Gastrocnemius medialis (tissue), 4 donors: ENCODE measurements at regions not wholly inside any gene's neighbourhood (a gene's known extent, or its start where the extent isn't known, plus 50 kb on each side); places are given as distances from the start of the nearest gene placed in this dataset.

Experiments used
- ATAC-seq, 2 donors: fragments of 150-250 bp; one replicate each; pipeline ENCODE4 v1.9.1; 2016
- DNase-seq, 2 donors: peaks; one replicate each; pipeline ENCODE4 v3.0.0-alpha.2; 2019
- H3K27ac ChIP-seq, 4 donors: fragments of 200-600 bp; sonication (generic); 1 replicate in 1 of 4; 2 replicates in 3 of 4; pipeline ENCODE4 v1.5.1; 2016 to 2018; ENCODE audit warnings: mild to moderate bottlenecking in 2 of 4, moderate library complexity in 1 of 4
- H3K27me3 ChIP-seq, 3 donors: fragments of 200-600 bp; sonication (generic) in 2 of 3; 1 replicate in 1 of 3; 2 replicates in 2 of 3; pipeline versions ENCODE4 v1.5.1 to v1.6.0; 2016 to 2019; ENCODE audit warnings: mild to moderate bottlenecking in 1 of 3, moderate library complexity in 1 of 3
- H3K36me3 ChIP-seq, 2 donors: fragments of 200-600 bp; sonication (generic) in 1 of 2; one replicate each; pipeline ENCODE4 v1.5.1; 2017 to 2018
- H3K4me1 ChIP-seq, 2 donors: fragments of 200-600 bp; sonication (generic) in 1 of 2; one replicate each; pipeline ENCODE4 v1.5.1; 2016 to 2017; ENCODE audit warnings: mild to moderate bottlenecking in 2 of 2
- H3K4me3 ChIP-seq, 4 donors: fragments of 200-600 bp; sonication (generic) in 3 of 4; 1 replicate in 1 of 4; 2 replicates in 3 of 4; pipeline ENCODE4 v1.5.1; 2016 to 2019; ENCODE audit warnings: mild to moderate bottlenecking in 2 of 4
- H3K9me3 ChIP-seq, 3 donors: fragments of 200-600 bp; sonication (generic) in 2 of 3; 1 replicate in 1 of 3; 2 replicates in 2 of 3; pipeline ENCODE4 v1.5.1; 2016 to 2019
- POLR2A ChIP-seq, 2 donors: fragments of 450-650 bp; IDR thresholded peaks; one replicate each; pipeline ENCODE4 v1.6.1; 2017; ENCODE audit warnings: antibody characterized with exemption in 2 of 2, mild to moderate bottlenecking in 2 of 2, moderate library complexity in 2 of 2
- in situ Hi-C, 4 donors: fragments of 200-750 bp; cut with MboI; loops; one replicate each; pipeline versions ENCODE4 v1.15.0 to v1.8.0; 2017; ENCODE audit warnings: low sequenced_read_pairs in 4 of 4
- intact Hi-C: fragments of 100-400 bp; cut with DNase I; formaldehyde crosslinking; loops from one replicate; pipeline ENCODE4 v1.15.1; 2023; ENCODE audit warnings: low total_unique reads
- TF ChIP-seq, protein P1 (sequence below), 5 experiments: fragments of 450-650 bp in 3 of 5; fragments of 200-600 bp in 2 of 5; sonication (generic) in 2 of 5; IDR thresholded peaks in 4 of 5; conservative IDR thresholded peaks in 1 of 5; 1 replicate in 4 of 5; 2 replicates in 1 of 5; pipeline ENCODE4 v1.5.1; 2016 to 2019; ENCODE audit warnings: antibody characterized with exemption in 5 of 5, mild to moderate bottlenecking in 3 of 5, moderate library complexity in 3 of 5

DNA sequence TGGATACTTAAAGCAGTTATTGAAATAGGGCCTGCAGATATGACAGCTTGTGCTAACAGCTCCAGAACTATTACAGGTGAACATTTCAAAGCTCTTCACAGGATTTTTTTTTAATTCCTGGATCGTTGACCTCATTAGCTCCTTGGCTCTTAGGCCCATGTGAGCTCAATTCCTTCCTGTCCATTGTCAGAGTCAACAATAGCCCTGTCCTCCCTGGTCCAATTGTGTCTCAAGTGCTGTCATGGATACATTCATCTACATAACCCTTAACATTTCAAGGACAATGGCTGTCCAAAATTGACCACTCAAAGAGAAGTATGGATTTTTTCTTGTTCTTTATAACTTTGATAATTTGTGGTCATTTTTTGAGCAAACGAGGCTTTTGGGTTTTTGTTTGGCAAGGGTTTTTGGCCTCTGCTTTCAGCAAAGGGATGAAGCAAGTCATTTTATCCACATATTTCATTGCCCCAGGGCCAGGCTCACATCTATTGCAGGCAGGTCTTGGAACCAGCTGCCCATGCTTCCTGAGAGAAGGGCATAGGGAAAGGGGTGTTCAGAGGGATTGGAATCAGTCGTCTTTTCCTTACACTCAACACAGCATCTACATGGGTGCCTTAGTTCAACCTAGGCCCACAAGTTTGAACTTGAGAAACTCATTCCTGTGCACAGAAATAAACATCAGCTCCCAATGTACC lies 282.1 kb downstream of the TPBG start:
- H3K36me3 ChIP-seq: no peaks in the 10 kb centered on the region
- no peaks in the 10 kb centered on the region for H3K27me3 ChIP-seq
- H3K9me3 ChIP-seq: no peaks in the 10 kb centered on the region
- intact Hi-C loops (no loop called here), in situ Hi-C loops (no loop called here)
- no peak overlapping the region for H3K27ac ChIP-seq
- no peaks in the 10 kb centered on the region for H3K4me1 ChIP-seq
- no peak for TF ChIP-seq POLR2A (IDR thresholded peaks at IDR 0.05)
- TF ChIP-seq, protein P1, sequence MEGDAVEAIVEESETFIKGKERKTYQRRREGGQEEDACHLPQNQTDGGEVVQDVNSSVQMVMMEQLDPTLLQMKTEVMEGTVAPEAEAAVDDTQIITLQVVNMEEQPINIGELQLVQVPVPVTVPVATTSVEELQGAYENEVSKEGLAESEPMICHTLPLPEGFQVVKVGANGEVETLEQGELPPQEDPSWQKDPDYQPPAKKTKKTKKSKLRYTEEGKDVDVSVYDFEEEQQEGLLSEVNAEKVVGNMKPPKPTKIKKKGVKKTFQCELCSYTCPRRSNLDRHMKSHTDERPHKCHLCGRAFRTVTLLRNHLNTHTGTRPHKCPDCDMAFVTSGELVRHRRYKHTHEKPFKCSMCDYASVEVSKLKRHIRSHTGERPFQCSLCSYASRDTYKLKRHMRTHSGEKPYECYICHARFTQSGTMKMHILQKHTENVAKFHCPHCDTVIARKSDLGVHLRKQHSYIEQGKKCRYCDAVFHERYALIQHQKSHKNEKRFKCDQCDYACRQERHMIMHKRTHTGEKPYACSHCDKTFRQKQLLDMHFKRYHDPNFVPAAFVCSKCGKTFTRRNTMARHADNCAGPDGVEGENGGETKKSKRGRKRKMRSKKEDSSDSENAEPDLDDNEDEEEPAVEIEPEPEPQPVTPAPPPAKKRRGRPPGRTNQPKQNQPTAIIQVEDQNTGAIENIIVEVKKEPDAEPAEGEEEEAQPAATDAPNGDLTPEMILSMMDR (IDR thresholded peaks at IDR 0.05 in 4 of 5, conservative IDR thresholded peaks at IDR 0.05 in 1 of 5): no peak
- ATAC-seq (no peak), DNase-seq (no peak)
- H3K4me3 ChIP-seq: no peak overlapping the region

DNA sequence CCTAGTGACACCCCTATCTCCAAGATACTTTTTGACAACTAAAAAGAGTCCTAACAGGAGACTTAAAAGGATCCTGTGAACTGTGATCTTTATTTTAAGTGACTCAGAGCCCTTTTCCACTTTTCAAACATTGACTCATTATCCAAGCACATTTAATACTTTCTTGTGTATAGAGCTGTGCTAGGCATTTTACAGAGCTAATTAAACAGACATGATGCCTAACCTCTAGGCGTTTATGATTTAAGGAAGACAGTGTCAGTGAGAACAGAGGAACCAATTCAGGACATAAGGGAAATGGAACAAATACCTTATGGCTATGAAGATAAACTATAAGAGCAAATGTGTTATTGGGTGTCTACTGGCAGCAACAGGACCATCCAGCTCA lies 282.6 kb downstream of the TPBG start:
- intact Hi-C loops: no loop called here
- no peak for DNase-seq
- TF ChIP-seq, protein P1 (IDR thresholded peaks at IDR 0.05 in 4 of 5, conservative IDR thresholded peaks at IDR 0.05 in 1 of 5): no peak
- TF ChIP-seq POLR2A (IDR thresholded peaks at IDR 0.05): no peak

DNA sequence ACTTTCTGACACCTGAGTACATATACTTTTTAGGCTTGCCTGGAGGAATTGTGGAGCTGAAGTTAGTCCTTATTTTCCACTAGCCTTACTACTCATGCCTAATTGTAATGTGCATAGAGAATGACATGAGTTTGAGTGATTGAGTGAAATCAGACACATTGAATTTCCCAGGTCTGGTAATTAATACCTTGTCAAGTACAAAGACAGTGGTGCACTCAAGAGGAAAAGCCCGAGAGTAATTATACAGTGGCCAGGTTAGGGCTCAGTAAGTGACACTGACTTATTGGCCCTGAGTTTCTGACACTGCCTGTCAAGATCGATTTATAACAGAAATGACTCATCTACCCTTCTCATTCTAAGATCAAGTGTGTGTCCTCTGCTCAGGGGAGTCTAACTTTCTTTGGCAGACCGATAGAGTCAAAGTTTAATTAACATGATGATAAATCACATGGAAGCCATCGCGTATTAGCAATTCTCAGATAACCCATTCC lies 288.3 kb downstream of the TPBG start:
- Histone ChIP-seq H3K36me3 (no peaks in the 10 kb centered on the region), H3K4me1 (no peaks in the 10 kb centered on the region), H3K27ac (no peak overlapping the region), H3K4me3 (no peak overlapping the region), H3K27me3 (no peaks in the 10 kb centered on the region), H3K9me3 (no peaks in the 10 kb centered on the region)
- no peak for DNase-seq
- intact Hi-C loops (no loop called here), in situ Hi-C loops (no loop called here)
- no peak for ATAC-seq
- TF ChIP-seq, protein P1 (IDR thresholded peaks at IDR 0.05 in 4 of 5, conservative IDR thresholded peaks at IDR 0.05 in 1 of 5): no peak
- no peak for TF ChIP-seq POLR2A (IDR thresholded peaks at IDR 0.05)

More for the DNA sequence above, 282.6 kb downstream of the TPBG start:
- Histone ChIP-seq H3K9me3 (no peaks in the 10 kb centered on the region), H3K27ac (no peak overlapping the region), H3K4me1 (no peaks in the 10 kb centered on the region), H3K36me3 (no peaks in the 10 kb centered on the region), H3K27me3 (no peaks in the 10 kb centered on the region), H3K4me3 (no peak overlapping the region)
- ATAC-seq: no peak
- in situ Hi-C loops: no loop called here

DNA sequence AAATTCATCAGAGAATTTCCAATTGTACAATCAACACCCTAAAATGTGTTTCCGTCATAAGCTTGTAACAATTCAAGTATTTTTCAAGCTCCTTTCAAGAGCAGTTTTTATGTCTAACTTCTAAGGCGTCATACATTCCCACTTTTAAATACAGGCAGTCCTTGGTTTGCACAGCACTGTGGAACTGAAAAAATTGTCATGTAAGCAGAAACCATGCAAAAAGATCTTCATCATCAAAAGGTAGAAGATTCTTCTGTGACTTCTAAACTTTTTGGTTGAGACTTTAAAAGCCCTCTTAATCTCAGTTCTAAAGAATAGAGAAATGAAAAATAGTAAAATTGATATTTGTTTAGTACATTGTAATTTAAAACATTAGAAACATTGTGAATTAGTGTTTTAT lies 315.6 kb downstream of the TPBG start:
- H3K27me3 ChIP-seq: no peaks in the 10 kb centered on the region
- H3K9me3 ChIP-seq: no peaks in the 10 kb centered on the region
- no peak for TF ChIP-seq POLR2A (IDR thresholded peaks at IDR 0.05)
- TF ChIP-seq, protein P1 (IDR thresholded peaks at IDR 0.05 in 4 of 5, conservative IDR thresholded peaks at IDR 0.05 in 1 of 5): no peak
- intact Hi-C loops: no loop called here
- H3K27ac ChIP-seq: no peak overlapping the region
- in situ Hi-C loops: no loop called here
- no peak for DNase-seq
- no peaks in the 10 kb centered on the region for H3K36me3 ChIP-seq
- ATAC-seq: no peak
- H3K4me3 ChIP-seq: no peak overlapping the region
- H3K4me1 ChIP-seq: no peaks in the 10 kb centered on the region

DNA sequence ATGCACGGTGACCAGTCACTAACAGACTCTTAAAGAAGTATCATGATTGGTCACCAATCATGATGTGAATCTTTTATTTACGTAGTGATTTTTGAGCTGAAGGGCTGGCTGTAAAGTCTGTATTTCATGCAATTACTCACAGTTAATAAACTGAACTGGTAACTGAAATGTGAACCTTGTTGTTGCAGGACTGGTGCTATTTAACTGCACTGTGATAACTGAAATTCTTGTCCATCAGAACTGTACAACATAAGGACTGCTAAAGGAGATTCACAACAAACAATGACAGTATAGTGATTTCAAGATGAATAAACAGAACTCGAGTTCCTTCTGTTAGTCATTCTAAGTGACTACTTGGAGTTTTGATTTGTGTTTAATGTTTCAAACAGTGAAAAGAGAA lies 316.6 kb downstream of the TPBG start:
- DNase-seq (no peak), ATAC-seq (no peak)
- Histone ChIP-seq H3K36me3 (no peaks in the 10 kb centered on the region), H3K27ac (no peak overlapping the region), H3K27me3 (no peaks in the 10 kb centered on the region), H3K4me1 (no peaks in the 10 kb centered on the region), H3K4me3 (no peak overlapping the region), H3K9me3 (no peaks in the 10 kb centered on the region)
- TF ChIP-seq POLR2A (IDR thresholded peaks at IDR 0.05): no peak
- intact Hi-C loops (no loop called here), in situ Hi-C loops (no loop called here)
